Tibial nerve (tissue), 4 donors: ENCODE measurements at regions not wholly inside any gene's neighbourhood (a gene's known extent, or its start where the extent isn't known, plus 50 kb on each side); places are given as distances from the start of the nearest gene placed in this dataset.

ENCODE experiments used
- CTCF ChIP-seq, 5 experiments: fragments of 200-600 bp in 3 of 5; fragments of 450-650 bp in 2 of 5; sonication (generic) in 3 of 5; IDR thresholded peaks; one replicate each; pipeline ENCODE4 v1.5.1; 2016 to 2019; ENCODE audit warnings: antibody characterized with exemption in 5 of 5, mild to moderate bottlenecking in 3 of 5, moderate library complexity in 2 of 5
- EP300 ChIP-seq, 2 donors: sonication (generic); formaldehyde crosslinking; IDR thresholded peaks; one replicate each; pipeline ENCODE4 v1.6.1; 2017; ENCODE audit warnings: antibody characterized with exemption in 2 of 2, mild to moderate bottlenecking in 1 of 2
- POLR2A ChIP-seq, 2 donors: fragments of 450-650 bp; IDR thresholded peaks; one replicate each; pipeline ENCODE4 v1.6.1; 2017; ENCODE audit warnings: antibody characterized with exemption in 2 of 2, mild to moderate bottlenecking in 2 of 2, moderate library complexity in 2 of 2

GRCh38 chr6:51474022-51474975 lies 613.1 kb downstream of the PKHD1 start:
- TF ChIP-seq POLR2A (IDR thresholded peaks at IDR 0.05) = no peak
- TF ChIP-seq CTCF (IDR thresholded peaks at IDR 0.05) = no peak
- no peak for TF ChIP-seq EP300 (IDR thresholded peaks at IDR 0.05)
